HG02870 (cell line): ENCODE measurements at regions not wholly inside any gene's neighbourhood (a gene's known extent, or its start where the extent isn't known, plus 50 kb on each side); places are given as distances from the start of the nearest gene placed in this dataset.

Experiments
- ATAC-seq: cut with Tn5 transposase; IDR thresholded peaks from one replicate; pipeline ENCODE4 v1.9.1; 2021; ENCODE audit warnings: mild to moderate bottlenecking, moderate library complexity; ENCODE audit not compliant: unreplicated experiment

- ATAC-seq, result no peak
These were observed 92.4 kb upstream of the TMEM45B start for GRCh38 chr11:129723146-129723760.

GRCh38 chr11:129723761-129724162 is 91.9 kb upstream of the TMEM45B start:
- no peak for ATAC-seq

GRCh38 chr11:129724866-129725265 is 90.8 kb upstream of the TMEM45B start:
- no peak for ATAC-seq

DNA sequence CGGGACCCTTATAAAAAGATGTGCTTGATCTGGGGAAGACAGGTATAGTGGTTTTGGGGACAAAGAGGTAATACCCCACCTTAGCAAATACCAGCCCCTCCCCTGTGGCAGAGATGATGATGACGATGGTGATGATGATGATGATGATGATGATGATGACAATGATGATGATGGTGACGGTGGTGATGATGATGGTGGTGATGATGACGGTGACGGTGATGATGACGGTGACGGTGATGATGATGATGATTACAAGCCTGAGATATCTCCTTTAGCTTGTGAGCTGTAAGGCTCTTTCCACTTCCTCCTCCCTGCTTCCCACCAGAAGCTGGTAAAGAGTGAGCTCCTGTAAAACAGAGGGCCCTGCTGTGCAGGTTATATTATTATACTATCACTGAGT is 89.5 kb upstream of the TMEM45B start:
- no peak for ATAC-seq

DNA sequence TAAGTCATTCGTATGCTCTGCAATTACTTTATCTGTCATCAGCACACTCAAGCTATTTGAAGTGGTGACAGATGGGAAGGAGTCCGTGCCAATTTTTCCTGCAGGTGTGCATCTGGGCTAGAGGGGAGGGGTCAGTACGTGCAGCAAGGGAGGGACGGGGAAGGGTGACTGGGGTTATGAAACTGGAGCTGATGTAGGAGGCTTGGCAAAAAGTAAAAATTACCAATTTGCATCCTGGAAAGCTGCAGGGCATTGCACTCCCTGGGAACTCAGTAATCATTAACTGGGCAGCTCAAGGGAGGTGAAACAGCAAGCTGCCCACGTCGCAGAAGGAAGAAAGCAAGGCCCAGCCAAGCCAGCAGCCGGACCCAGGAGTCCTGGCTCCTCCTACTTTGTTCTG is 87.1 kb upstream of the TMEM45B start:
- ATAC-seq, result no peak

DNA sequence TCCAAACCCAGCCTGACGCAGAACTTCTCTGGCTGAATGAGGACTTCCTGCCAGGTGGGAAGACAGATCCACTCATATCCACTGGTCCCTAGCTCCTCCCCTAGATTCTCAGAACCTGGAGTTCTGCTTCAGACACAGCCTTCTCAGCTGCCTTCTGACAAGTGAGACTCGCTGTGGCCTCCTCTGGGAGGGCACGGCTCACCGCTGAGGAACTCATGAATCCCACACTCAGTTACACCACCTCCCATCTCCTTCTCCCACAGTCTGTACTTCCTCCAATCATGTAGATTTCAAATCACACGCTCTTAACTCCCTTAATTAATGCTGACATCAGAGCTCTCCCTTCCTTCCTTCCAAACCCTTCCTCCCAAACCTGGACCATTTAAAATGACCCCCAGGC is 86.4 kb upstream of the TMEM45B start:
- ATAC-seq, result no peak

DNA sequence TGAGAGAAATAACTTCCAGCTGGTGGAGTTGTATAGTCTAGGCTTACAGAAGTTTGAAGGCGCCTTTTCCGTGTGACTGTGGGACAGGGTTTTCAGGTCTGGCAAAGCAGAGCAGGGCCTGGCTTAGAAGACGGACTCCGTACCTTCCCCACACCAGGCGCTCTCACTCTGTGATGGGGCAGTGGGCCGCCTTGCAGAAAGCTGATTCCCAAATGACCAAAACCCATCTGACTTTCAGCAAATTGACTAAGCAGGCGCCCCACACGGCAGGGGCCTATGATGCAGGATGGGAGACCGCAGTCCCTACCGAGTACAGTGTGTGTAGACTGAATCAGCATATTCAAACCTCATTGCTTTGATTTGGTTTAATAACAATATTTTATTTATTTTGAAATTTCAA is 85.8 kb upstream of the TMEM45B start:
- no peak for ATAC-seq

DNA sequence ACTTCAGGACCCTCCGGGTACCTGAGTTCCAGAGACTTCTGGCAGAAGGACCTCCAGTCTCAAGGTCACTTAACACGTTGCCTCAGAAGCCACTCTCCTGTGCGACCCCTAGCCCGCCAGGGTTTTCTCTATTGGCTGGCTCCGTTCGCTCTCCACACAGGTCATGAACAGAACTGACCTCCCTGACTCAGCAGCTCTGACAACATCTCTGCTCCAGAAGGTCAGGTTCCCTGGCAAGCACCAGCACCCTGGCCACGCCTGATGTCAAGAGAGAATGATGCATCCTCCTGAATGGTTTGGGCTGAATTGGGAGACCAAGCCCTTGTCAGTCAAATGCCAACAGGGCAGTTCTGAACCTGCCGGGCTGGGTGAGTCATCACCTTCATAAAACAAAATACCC is 84.3 kb upstream of the TMEM45B start:
- no peak for ATAC-seq

GRCh38 chr11:129732941-129733340 is 82.7 kb upstream of the TMEM45B start:
- ATAC-seq, result no peak

GRCh38 chr11:129733384-129733783 is 82.3 kb upstream of the TMEM45B start:
- no peak for ATAC-seq

GRCh38 chr11:129733981-129734380 is 81.7 kb upstream of the TMEM45B start:
- ATAC-seq, result no peak

- no peak for ATAC-seq
These were observed 81.0 kb upstream of the TMEM45B start for GRCh38 chr11:129734654-129735053.

- ATAC-seq, result no peak
These were observed 77.8 kb upstream of the TMEM45B start for GRCh38 chr11:129737831-129738230.

DNA sequence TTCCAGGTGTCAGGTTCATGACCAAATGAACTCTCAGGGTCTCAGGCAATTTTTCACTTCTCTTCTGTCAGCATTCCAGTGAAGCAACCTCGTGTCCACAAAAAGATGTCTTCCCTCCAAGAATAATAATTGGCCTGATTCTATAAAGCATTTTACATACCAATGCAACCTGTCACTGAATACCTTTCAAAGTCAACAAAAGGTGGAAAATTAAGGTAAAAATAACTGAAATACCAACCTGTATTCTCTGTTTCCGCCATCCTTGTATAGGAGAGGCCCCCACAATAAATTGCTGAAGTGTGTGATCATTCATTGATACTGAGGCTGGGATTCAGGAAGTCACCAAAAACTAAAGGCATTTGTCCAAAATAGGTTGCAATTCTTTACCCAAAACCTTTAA is 77.4 kb upstream of the TMEM45B start:
- ATAC-seq, result no peak

- no peak for ATAC-seq
These were observed 76.3 kb upstream of the TMEM45B start for GRCh38 chr11:129739339-129739738.

DNA sequence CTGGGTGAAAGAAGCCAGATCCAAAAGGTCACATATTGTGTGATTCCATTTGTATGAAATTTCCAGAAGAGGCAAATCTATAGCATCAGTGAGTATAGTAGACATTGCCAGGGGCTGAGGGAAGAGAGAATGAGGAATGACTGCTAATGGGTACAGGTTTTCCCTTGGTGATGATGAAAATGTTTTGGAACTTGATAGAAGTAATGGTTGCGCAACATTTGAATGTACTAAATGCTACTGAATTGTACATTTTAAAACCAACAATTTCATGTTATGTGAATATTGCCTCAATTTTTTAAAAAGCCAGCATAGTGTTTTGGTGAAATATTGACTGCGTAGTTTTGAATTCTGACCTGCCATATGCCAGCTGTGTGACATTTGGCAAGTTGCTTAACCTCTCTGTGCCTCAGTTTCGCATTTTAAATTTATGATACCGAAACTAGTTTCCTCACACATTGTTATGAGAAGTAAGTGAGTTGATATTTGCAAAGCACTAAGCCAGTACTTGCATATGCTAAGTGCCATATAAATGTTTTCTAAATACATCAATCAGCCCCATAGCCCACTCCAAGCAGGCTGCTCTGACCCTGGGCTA is 75.4 kb upstream of the TMEM45B start:
- no peak for ATAC-seq

- ATAC-seq, result no peak
These were observed 72.4 kb upstream of the TMEM45B start for GRCh38 chr11:129743112-129743815.

- no peak for ATAC-seq
These were observed 68.6 kb upstream of the TMEM45B start for GRCh38 chr11:129747071-129747470.

GRCh38 chr11:129749141-129749540 is 66.5 kb upstream of the TMEM45B start:
- ATAC-seq, result no peak

DNA sequence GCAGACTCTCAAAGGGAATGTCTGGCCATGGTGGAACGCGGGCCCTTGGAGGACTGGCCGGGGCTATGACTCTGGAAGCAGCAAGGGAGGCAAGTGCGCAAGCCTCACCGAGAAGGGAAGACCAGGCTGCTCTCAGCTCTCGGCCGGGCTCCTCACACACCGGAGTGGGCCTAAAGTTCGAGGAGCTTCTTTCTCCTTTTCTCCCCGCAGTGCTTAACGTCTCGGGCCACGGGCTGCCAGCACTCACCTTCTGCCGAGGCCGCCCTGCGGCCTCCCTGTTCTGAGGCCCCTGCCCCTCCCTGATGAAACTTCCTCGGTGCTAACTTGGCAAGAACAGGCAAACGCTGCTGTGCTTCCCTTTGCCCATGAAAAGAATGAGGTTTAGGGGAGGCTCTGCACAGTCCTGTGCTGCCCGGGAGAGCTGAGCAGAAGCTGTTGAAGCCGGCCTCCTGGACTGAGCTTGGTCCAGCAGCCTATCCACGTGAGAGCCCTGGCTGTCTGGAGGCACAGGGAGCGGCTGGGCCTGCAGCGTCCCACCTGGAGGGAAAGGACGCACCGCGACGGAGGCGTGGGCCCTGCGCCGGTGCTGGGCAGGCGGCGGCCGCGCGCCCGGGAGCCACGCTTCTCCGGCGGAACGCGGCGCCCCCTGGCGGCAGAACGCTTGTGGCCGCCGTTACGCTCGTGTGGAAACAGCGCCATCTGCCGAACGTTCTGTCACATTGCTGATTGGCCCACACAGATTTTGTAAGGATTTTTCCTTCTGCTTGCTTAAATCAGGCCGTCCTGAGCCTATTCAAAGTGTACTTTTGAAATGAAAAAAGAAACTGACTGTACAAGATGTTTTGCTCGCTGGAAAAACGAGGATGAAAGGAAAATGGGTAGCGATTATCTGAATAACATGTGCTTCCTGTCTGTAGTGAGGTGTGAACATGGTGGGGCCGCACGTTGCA is 65.0 kb upstream of the TMEM45B start:
- peak; percentile 90 for ATAC-seq

- no peak for ATAC-seq
These were observed 64.1 kb upstream of the TMEM45B start for GRCh38 chr11:129751511-129751910.
